Glutamatergic neuron (in vitro differentiated cells): ENCODE measurements at regions not wholly inside any gene's neighbourhood (a gene's known extent, or its start where the extent isn't known, plus 50 kb on each side); places are given as distances from the start of the nearest gene placed in this dataset.

Experiments used
- DNase-seq: peaks from one replicate; pipeline ENCODE4 v3.0.0; 2022
- H3K27ac Mint-ChIP-seq: one replicate; pipeline ENCODE4 v1.8.0; 2020; ENCODE audit warnings: mild to moderate bottlenecking, mixed read lengths, inconsistent platforms; ENCODE audit not compliant: unreplicated experiment
- H3K27me3 Mint-ChIP-seq: one replicate; pipeline ENCODE4 v1.8.0; 2020; ENCODE audit warnings: mild to moderate bottlenecking, moderate library complexity, mixed read lengths, inconsistent platforms; ENCODE audit not compliant: unreplicated experiment
- H3K36me3 Mint-ChIP-seq: one replicate; pipeline ENCODE4 v1.8.0; 2020; ENCODE audit warnings: mild to moderate bottlenecking, mixed read lengths, inconsistent platforms; ENCODE audit not compliant: unreplicated experiment
- H3K4me1 Mint-ChIP-seq: one replicate; pipeline ENCODE4 v1.8.0; 2020; ENCODE audit warnings: mild to moderate bottlenecking, low read depth, mixed read lengths, inconsistent platforms; ENCODE audit not compliant: unreplicated experiment
- H3K4me3 Mint-ChIP-seq: one replicate; pipeline ENCODE4 v1.8.0; 2020; ENCODE audit warnings: mild to moderate bottlenecking, mixed read lengths, inconsistent platforms; ENCODE audit not compliant: unreplicated experiment
- H3K9me3 Mint-ChIP-seq: one replicate; pipeline ENCODE4 v1.8.0; 2020; ENCODE audit warnings: mild to moderate bottlenecking, moderate library complexity, mixed read lengths, inconsistent platforms; ENCODE audit not compliant: unreplicated experiment
- TF ChIP-seq, protein P1 (sequence below): fragments of 200-600 bp; sonication (generic); IDR thresholded peaks from one replicate; pipeline ENCODE4 v1.5.0; 2021; ENCODE audit not compliant: partially characterized antibody, unreplicated experiment

DNA sequence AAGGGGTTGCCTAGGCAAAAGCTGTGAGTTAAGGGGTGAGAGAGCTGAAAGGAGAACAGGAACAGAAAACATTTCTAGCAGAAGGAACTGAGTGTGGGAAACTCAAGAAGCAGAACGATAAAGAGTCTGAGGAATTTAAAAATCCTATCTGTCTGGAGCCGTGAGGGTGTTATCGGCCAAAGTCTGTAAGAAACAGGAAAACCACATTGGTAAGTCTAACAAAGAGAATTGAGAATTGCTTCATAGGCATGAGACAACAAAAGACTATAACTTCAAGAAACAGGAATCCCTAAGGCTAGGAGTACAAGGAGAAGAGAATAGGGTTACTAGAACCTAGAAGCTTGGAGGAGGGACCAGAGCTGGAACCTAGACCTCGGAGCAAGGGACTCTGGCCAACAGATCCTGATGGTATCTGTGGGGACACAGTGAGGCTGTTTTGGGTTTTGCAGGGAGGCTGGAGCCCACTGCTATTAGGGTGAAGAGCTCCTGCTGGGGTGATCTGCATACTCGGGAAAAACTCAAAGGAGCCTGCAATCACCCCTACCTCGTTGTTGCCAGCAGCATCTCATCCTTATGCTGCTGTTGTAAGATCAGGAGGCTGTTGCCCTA, 175.6 kb downstream of the FBXO8 start:
- Mint-ChIP-seq H3K9me3 (no peaks in the 10 kb centered on the region), H3K36me3 (no peaks in the 10 kb centered on the region), H3K4me1 (no peaks in the 10 kb centered on the region), H3K27ac (no peak overlapping the region), H3K27me3 (no peaks in the 10 kb centered on the region), H3K4me3 (no peak overlapping the region)
- no peak for DNase-seq
- TF ChIP-seq, protein P1, sequence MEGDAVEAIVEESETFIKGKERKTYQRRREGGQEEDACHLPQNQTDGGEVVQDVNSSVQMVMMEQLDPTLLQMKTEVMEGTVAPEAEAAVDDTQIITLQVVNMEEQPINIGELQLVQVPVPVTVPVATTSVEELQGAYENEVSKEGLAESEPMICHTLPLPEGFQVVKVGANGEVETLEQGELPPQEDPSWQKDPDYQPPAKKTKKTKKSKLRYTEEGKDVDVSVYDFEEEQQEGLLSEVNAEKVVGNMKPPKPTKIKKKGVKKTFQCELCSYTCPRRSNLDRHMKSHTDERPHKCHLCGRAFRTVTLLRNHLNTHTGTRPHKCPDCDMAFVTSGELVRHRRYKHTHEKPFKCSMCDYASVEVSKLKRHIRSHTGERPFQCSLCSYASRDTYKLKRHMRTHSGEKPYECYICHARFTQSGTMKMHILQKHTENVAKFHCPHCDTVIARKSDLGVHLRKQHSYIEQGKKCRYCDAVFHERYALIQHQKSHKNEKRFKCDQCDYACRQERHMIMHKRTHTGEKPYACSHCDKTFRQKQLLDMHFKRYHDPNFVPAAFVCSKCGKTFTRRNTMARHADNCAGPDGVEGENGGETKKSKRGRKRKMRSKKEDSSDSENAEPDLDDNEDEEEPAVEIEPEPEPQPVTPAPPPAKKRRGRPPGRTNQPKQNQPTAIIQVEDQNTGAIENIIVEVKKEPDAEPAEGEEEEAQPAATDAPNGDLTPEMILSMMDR: no peak

DNA sequence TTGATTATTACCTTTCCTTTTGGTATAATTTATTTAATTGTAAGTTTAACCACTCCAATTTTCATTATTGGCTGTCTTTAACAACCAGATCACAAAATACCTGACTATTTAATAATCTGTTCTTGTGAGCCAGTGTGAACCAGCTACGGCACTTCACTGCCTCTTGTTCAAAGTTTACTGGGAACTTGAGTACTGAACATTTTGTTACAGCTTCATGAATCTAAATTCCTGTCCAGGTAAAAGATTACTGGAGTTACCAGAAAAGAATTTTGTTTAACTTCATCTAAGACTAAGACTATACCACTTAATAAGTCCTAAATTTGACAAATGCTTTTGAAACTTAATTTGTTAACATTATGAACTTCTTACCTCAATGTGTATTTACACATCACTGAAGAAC, 178.3 kb downstream of the FBXO8 start:
- no peak for DNase-seq
- Mint-ChIP-seq H3K9me3 (no peaks in the 10 kb centered on the region), H3K27me3 (no peaks in the 10 kb centered on the region), H3K27ac (no peak overlapping the region), H3K36me3 (no peaks in the 10 kb centered on the region), H3K4me1 (no peaks in the 10 kb centered on the region), H3K4me3 (no peak overlapping the region)
- TF ChIP-seq, protein P1: no peak

DNA sequence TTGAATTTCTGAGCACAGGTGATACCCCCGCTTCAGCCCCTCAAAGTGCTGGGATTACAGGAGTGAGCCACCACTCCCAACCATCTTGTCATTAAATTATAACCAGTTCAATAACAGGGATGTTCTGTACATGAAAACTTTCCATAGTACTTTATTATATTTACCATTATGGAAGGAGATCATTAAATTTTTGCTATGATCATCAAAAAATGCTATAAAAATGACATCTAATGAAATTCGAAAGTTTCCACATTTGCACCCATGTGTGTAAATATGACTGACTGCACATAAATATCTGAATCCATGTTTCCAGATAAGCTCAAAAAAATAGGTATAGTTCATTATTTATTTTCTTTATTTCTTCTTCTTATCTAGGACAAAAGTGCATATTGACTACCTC, 182.6 kb downstream of the FBXO8 start:
- no peak for DNase-seq
- TF ChIP-seq, protein P1: no peak
- H3K4me3 Mint-ChIP-seq: no peak overlapping the region
- H3K4me1 Mint-ChIP-seq: no peaks in the 10 kb centered on the region
- no peaks in the 10 kb centered on the region for H3K27me3 Mint-ChIP-seq
- H3K36me3 Mint-ChIP-seq: no peaks in the 10 kb centered on the region
- no peak overlapping the region for H3K27ac Mint-ChIP-seq
- no peaks in the 10 kb centered on the region for H3K9me3 Mint-ChIP-seq

DNA sequence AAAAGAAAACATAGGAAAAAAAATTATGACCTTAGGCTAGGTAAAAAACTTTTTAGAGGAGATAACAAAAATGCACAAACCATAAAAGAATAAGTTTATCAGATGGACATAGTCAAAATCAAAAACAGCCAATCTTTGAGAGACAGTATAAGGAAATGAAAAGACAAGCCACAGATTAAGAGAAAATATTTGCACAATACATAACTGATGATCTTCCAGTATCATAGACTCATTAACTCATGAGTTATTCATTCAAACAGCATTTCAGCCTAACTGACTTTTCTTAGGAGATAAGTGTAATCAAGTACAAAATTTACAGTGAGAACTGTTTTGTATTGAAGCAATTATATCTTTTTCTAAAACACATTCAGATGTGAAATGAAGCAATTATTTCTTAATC, 183.8 kb downstream of the FBXO8 start:
- TF ChIP-seq, protein P1: no peak
- no peak for DNase-seq
- Mint-ChIP-seq H3K4me1 (no peaks in the 10 kb centered on the region), H3K27ac (no peak overlapping the region), H3K36me3 (no peaks in the 10 kb centered on the region), H3K9me3 (no peaks in the 10 kb centered on the region), H3K4me3 (no peak overlapping the region), H3K27me3 (no peaks in the 10 kb centered on the region)

DNA sequence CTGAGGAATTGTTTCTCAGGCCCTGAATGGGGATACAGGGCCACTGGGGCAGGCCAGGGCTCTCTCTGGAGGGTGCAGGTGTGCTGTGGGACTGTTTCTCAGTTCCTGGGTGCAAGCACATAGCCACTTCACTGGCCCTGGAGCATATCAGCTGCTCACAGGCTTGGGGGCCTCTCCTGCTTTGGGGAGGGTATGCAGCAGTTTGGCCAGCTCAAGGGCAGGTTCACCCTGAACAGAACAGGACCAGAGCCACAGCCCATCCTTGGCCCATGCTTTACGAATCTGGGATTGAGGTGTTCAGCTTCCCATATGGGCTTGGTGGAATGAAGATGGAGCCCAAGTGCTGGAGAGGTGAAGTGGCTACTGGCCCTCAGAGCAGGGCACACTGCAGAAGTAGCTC, 186.5 kb downstream of the FBXO8 start:
- DNase-seq: no peak
- Mint-ChIP-seq H3K4me3 (no peak overlapping the region), H3K27me3 (no peaks in the 10 kb centered on the region), H3K4me1 (no peaks in the 10 kb centered on the region), H3K36me3 (no peaks in the 10 kb centered on the region), H3K9me3 (no peaks in the 10 kb centered on the region), H3K27ac (no peak overlapping the region)
- TF ChIP-seq, protein P1: no peak
